HS-5 (cell line): ENCODE measurements at regions not wholly inside any gene's neighbourhood (a gene's known extent, or its start where the extent isn't known, plus 50 kb on each side); places are given as distances from the start of the nearest gene placed in this dataset.

Experiments used
- DNase-seq: peaks from one replicate; pipeline ENCODE4 v3.0.0-alpha.2; 2012; ENCODE audit warnings: low read depth

GRCh38 chr4:80124246-80125211, 51.5 kb upstream of the ANTXR2 start:
- no peak for DNase-seq
